HepG2 (cell line): ENCODE measurements at regions not wholly inside any gene's neighbourhood (a gene's known extent, or its start where the extent isn't known, plus 50 kb on each side); places are given as distances from the start of the nearest gene placed in this dataset.

Experiments
- CREM ChIP-seq, 2 experiments: sonication (generic) in 1 of 2; formaldehyde crosslinking in 1 of 2; IDR thresholded peaks; 2 replicates each; pipeline versions ENCODE4 v1.4.0 to v1.6.1; 2016 to 2020; ENCODE audit warnings: antibody characterized with exemption in 1 of 2, mild to moderate bottlenecking in 1 of 2, missing genetic modification reagents in 1 of 2
- EED ChIP-seq: sonication (generic); formaldehyde crosslinking; IDR thresholded peaks from 2 replicates; pipeline ENCODE4 v1.5.0; 2020; ENCODE audit warnings: mild to moderate bottlenecking, missing genetic modification reagents
- FOSL2 ChIP-seq: sonication (generic); formaldehyde crosslinking; IDR thresholded peaks from 2 replicates; pipeline ENCODE4 v1.4.0; 2020; ENCODE audit warnings: missing genetic modification reagents
- GTF3A ChIP-seq: sonication (generic); formaldehyde crosslinking; conservative IDR thresholded peaks from 2 replicates; pipeline ENCODE4 v1.4.0; 2020; ENCODE audit warnings: mild to moderate bottlenecking, missing genetic modification reagents
- MTF1 ChIP-seq: sonication (generic); formaldehyde crosslinking; IDR thresholded peaks from 2 replicates; pipeline ENCODE4 v1.5.0; 2020; ENCODE audit warnings: missing genetic modification reagents
- RAD21 ChIP-seq: fragments of 450-650 bp; formaldehyde crosslinking; IDR thresholded peaks from 2 replicates; pipeline ENCODE4 v1.5.0; 2020; ENCODE audit warnings: mild to moderate bottlenecking
- STAT6 ChIP-seq: sonication (generic); formaldehyde crosslinking; IDR thresholded peaks from 2 replicates; pipeline ENCODE4 v1.4.0; 2020; ENCODE audit warnings: missing genetic modification reagents, mild to moderate bottlenecking, borderline replicate concordance
- ZNF333 ChIP-seq: sonication (generic); formaldehyde crosslinking; IDR thresholded peaks from 2 replicates; pipeline ENCODE4 v1.4.0; 2020; ENCODE audit warnings: mild to moderate bottlenecking, missing genetic modification reagents, borderline replicate concordance
- ZNF512B ChIP-seq: sonication (generic); formaldehyde crosslinking; IDR thresholded peaks from 2 replicates; pipeline ENCODE4 v1.5.1; 2020; ENCODE audit warnings: missing genetic modification reagents, mild to moderate bottlenecking, borderline replicate concordance
- ZNF782 ChIP-seq: sonication (generic); formaldehyde crosslinking; IDR thresholded peaks from 2 replicates; pipeline ENCODE4 v1.4.0; 2020; ENCODE audit warnings: missing genetic modification reagents, mild to moderate bottlenecking, borderline replicate concordance
- TF ChIP-seq, protein P1 (sequence below): sonication (generic); formaldehyde crosslinking; IDR thresholded peaks from 2 replicates; pipeline ENCODE4 v1.4.0; 2020; ENCODE audit warnings: missing genetic modification reagents, borderline replicate concordance
- TF ChIP-seq, protein P2 (sequence below): sonication (generic); formaldehyde crosslinking; IDR thresholded peaks from 2 replicates; pipeline ENCODE4 v1.4.0; 2020; ENCODE audit warnings: low read depth, missing genetic modification reagents
- TF ChIP-seq, protein P3 (sequence below): sonication (generic); formaldehyde crosslinking; IDR thresholded peaks from 2 replicates; pipeline ENCODE4 v1.5.0; 2020; ENCODE audit warnings: missing genetic modification reagents
- TF ChIP-seq, protein P4 (sequence below): sonication (generic); formaldehyde crosslinking; IDR thresholded peaks from 2 replicates; pipeline ENCODE4 v1.5.0; 2020; ENCODE audit warnings: mild to moderate bottlenecking, missing genetic modification reagents, moderate library complexity

DNA sequence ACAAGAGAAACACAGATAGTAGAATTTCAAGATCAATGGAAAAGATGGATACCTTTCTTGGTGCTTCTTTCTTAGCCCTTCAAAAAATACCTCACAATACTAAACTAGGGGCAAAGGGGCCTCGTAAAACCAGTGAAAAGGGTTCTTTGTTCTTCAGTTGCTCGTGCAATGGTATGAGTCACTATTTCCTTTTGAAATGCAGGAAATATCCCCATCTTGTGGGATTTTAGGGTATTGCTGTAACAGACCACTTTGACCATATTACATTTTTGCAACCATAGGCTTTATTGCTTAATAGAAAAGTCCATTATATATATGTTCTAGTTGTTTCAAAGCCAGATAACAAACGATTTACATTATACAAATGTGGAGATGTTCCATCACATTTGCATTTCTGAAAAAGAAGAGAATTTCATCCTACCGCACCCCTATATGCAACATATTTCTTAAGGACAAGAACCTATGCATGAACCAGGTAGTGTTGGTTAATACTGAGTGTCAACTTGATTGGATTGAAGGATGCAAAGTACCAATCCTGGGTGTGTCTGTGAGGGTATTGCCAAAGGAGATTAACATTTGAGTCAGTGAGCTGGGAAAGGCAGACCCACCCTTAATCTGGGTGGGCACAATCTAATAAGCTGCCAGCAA lies 88.6 kb upstream of the PKN2 start (continued):
- no peak for TF ChIP-seq CREM (IDR thresholded peaks at IDR 0.05)
- TF ChIP-seq CREM (CRISPR knock-in tag; IDR thresholded peaks at IDR 0.05), result no peak
- TF ChIP-seq, protein P1, sequence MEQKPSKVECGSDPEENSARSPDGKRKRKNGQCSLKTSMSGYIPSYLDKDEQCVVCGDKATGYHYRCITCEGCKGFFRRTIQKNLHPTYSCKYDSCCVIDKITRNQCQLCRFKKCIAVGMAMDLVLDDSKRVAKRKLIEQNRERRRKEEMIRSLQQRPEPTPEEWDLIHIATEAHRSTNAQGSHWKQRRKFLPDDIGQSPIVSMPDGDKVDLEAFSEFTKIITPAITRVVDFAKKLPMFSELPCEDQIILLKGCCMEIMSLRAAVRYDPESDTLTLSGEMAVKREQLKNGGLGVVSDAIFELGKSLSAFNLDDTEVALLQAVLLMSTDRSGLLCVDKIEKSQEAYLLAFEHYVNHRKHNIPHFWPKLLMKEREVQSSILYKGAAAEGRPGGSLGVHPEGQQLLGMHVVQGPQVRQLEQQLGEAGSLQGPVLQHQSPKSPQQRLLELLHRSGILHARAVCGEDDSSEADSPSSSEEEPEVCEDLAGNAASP (CRISPR knock-in tag), result no peak
- TF ChIP-seq, protein P2, sequence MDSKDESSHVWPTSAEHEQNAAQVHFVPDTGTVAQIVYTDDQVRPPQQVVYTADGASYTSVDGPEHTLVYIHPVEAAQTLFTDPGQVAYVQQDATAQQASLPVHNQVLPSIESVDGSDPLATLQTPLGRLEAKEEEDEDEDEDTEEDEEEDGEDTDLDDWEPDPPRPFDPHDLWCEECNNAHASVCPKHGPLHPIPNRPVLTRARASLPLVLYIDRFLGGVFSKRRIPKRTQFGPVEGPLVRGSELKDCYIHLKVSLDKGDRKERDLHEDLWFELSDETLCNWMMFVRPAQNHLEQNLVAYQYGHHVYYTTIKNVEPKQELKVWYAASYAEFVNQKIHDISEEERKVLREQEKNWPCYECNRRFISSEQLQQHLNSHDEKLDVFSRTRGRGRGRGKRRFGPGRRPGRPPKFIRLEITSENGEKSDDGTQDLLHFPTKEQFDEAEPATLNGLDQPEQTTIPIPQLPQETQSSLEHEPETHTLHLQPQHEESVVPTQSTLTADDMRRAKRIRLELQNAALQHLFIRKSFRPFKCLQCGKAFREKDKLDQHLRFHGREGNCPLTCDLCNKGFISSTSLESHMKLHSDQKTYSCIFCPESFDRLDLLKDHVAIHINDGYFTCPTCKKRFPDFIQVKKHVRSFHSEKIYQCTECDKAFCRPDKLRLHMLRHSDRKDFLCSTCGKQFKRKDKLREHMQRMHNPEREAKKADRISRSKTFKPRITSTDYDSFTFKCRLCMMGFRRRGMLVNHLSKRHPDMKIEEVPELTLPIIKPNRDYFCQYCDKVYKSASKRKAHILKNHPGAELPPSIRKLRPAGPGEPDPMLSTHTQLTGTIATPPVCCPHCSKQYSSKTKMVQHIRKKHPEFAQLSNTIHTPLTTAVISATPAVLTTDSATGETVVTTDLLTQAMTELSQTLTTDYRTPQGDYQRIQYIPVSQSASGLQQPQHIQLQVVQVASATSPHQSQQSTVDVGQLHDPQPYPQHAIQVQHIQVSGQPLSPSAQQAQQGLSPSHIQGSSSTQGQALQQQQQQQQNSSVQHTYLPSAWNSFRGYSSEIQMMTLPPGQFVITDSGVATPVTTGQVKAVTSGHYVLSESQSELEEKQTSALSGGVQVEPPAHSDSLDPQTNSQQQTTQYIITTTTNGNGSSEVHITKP (CRISPR knock-in tag), result no peak
- no peak for TF ChIP-seq GTF3A (CRISPR knock-in tag)
- no peak for TF ChIP-seq EED (CRISPR knock-in tag)
- TF ChIP-seq FOSL2 (CRISPR knock-in tag), result peak; percentile 74
- TF ChIP-seq STAT6 (CRISPR knock-in tag), result no peak
- no peak for TF ChIP-seq MTF1
- TF ChIP-seq, protein P3, sequence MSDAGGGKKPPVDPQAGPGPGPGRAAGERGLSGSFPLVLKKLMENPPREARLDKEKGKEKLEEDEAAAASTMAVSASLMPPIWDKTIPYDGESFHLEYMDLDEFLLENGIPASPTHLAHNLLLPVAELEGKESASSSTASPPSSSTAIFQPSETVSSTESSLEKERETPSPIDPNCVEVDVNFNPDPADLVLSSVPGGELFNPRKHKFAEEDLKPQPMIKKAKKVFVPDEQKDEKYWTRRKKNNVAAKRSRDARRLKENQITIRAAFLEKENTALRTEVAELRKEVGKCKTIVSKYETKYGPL (CRISPR knock-in tag), result no peak
- TF ChIP-seq RAD21 (CRISPR knock-in tag), result peak; percentile 42; the same call in 1 of the 2 replicates
- no peak for TF ChIP-seq ZNF782 (CRISPR knock-in tag)
- TF ChIP-seq, protein P4, sequence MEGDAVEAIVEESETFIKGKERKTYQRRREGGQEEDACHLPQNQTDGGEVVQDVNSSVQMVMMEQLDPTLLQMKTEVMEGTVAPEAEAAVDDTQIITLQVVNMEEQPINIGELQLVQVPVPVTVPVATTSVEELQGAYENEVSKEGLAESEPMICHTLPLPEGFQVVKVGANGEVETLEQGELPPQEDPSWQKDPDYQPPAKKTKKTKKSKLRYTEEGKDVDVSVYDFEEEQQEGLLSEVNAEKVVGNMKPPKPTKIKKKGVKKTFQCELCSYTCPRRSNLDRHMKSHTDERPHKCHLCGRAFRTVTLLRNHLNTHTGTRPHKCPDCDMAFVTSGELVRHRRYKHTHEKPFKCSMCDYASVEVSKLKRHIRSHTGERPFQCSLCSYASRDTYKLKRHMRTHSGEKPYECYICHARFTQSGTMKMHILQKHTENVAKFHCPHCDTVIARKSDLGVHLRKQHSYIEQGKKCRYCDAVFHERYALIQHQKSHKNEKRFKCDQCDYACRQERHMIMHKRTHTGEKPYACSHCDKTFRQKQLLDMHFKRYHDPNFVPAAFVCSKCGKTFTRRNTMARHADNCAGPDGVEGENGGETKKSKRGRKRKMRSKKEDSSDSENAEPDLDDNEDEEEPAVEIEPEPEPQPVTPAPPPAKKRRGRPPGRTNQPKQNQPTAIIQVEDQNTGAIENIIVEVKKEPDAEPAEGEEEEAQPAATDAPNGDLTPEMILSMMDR (CRISPR knock-in tag), result peak; percentile 71
- TF ChIP-seq ZNF512B (CRISPR knock-in tag), result no peak
- no peak for TF ChIP-seq ZNF333 (CRISPR knock-in tag)
